ENCODE measurements at regions not wholly inside any gene's neighbourhood (a gene's known extent, or its start where the extent isn't known, plus 50 kb on each side); places are given as distances from the start of the nearest gene placed in this dataset.
"Not testable (repeated sequence)": the region's sequence is repeated elsewhere in the genome, so short reads cannot be mapped to it uniquely, and the experiment has no call there.

DNA sequence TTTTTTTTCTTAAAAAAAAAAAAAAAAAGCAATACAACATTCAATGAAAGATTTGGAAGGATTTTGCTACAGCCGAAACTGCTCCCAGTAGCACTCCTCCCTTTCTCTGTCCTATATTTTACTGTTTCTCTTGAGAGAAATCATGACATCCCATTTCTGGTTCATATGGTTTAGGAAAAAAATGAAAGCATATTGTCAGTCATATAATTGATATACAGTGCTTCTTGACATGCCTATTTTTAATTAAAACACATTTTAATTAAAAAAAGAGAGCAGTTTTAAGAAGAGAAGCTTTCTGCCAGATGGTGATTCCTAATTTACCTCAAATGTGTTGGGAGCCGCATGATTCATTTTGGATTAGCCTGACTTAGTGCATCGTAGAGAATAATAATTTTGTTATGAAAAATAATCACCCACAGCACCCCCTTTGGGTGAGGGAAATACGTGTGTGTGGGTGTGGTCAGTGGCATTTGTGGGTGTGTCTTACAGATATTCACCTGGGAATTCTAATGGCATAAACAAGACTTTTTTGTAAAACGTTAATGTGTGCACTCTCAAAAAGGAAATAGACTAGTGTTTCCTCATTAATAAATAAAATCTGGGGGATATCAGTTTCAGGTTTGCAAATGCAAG is 544.5 kb downstream of the MFSD1 start:
- Mint-ChIP-seq H3K36me3 (ENCODE audit: low read depth) (no peaks in the 10 kb centered on the region), H3K9me3 (no peaks in the 10 kb centered on the region), H3K27ac (no peak overlapping the region), H3K27me3 (ENCODE audit: low read depth) (no peaks in the 10 kb centered on the region), H3K4me3 (no peak overlapping the region), H3K4me1 (ENCODE audit: low read depth) (no peaks in the 10 kb centered on the region)
- CTCF ChIA-PET, result no interaction called here
- no peak for DNase-seq
- intact Hi-C loops (cut with micrococcal nuclease), result no loop called here

- intact Hi-C loops (cut with micrococcal nuclease), result no loop called here
- Mint-ChIP-seq H3K27me3 (ENCODE audit: low read depth) (no peaks in the 10 kb centered on the region), H3K27ac (no peak overlapping the region), H3K9me3 (no peaks in the 10 kb centered on the region), H3K4me3 (no peak overlapping the region), H3K4me1 (ENCODE audit: low read depth) (no peaks in the 10 kb centered on the region), H3K36me3 (ENCODE audit: low read depth) (no peaks in the 10 kb centered on the region)
- no peak for DNase-seq
- CTCF ChIA-PET, result no interaction called here
Observed at GRCh38 chr3:159348431-159348830, 546.6 kb downstream of the MFSD1 start.

DNA sequence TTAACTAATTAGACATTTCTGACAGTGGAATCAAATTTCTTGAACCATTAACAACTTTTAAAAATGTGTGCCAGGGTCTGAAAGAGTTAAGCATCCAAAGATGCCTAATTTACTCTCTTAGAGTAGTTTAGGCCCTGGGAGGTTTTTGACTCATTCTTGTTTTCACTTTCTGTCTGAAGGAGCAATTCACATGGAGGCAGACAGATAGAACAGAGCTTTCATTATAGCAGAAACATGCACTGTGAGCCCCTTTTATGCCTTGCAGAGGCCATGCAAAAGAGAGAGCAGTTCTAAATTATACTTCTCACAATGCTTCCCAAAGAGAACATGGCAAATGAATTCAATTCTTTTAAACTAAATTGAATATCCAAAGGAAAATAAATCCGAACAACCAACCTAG is 554.8 kb downstream of the MFSD1 start:
- intact Hi-C loops (cut with micrococcal nuclease), result no loop called here
- H3K36me3 Mint-ChIP-seq (ENCODE audit: low read depth), result no peaks in the 10 kb centered on the region
- H3K4me3 Mint-ChIP-seq, result no peak overlapping the region
- H3K27me3 Mint-ChIP-seq (ENCODE audit: low read depth), result no peaks in the 10 kb centered on the region
- CTCF ChIA-PET, result no interaction called here
- H3K9me3 Mint-ChIP-seq, result no peaks in the 10 kb centered on the region
- no peaks in the 10 kb centered on the region for H3K4me1 Mint-ChIP-seq (ENCODE audit: low read depth)
- no peak overlapping the region for H3K27ac Mint-ChIP-seq
- no peak for DNase-seq

DNA sequence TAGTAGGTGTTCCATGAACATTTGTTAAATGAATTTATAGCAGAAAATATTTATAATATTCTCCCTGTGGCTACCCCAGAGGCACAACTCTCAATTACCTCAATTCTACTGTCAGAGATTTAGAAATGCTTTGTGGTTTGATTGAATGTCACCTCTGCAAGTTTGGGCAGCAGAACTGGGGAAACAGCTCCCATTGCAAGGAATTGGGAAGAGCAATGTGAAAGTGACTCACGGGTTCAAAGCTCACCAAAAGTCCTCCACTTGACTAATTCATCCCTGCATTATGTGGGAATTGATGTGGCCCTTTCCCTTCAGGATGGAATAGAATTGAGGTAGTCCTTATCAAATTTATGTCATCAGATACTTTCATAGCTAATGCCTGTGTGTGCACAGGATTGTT is 562.7 kb downstream of the MFSD1 start:
- Mint-ChIP-seq H3K9me3 (no peaks in the 10 kb centered on the region), H3K27ac (no peak overlapping the region), H3K36me3 (ENCODE audit: low read depth) (no peaks in the 10 kb centered on the region), H3K27me3 (ENCODE audit: low read depth) (peaks cover 1% of the 10 kb centered on the region), H3K4me1 (ENCODE audit: low read depth) (no peaks in the 10 kb centered on the region), H3K4me3 (no peak overlapping the region)
- no peak for DNase-seq
- intact Hi-C loops (cut with micrococcal nuclease), result no loop called here
- CTCF ChIA-PET, result no interaction called here

DNA sequence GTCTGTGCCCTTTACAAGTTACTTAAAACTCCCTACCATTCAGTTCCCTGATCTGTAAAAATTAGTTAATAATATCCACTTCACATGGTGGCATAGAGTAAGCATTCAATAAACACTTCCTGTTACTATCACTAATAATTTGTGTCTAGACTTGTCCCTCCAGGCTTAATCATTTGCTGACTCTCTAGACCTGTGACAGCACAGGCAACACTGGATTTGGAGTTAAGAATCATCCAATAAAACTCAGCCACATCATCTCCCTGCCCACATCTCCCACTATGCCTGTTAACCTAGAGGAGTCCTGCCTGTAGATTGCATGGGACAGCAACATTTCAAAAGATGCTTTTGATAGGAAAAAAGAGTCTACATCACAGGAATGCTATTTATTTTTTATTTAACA is 564.6 kb downstream of the MFSD1 start:
- H3K4me1 Mint-ChIP-seq (ENCODE audit: low read depth), result no peaks in the 10 kb centered on the region
- no peak overlapping the region for H3K4me3 Mint-ChIP-seq
- intact Hi-C loops (cut with micrococcal nuclease), result no loop called here
- no peak for DNase-seq
- no peaks in the 10 kb centered on the region for H3K9me3 Mint-ChIP-seq
- H3K27ac Mint-ChIP-seq, result no peak overlapping the region
- H3K36me3 Mint-ChIP-seq (ENCODE audit: low read depth), result no peaks in the 10 kb centered on the region
- peaks cover 1% of the 10 kb centered on the region for H3K27me3 Mint-ChIP-seq (ENCODE audit: low read depth)
- CTCF ChIA-PET, result no interaction called here

DNA sequence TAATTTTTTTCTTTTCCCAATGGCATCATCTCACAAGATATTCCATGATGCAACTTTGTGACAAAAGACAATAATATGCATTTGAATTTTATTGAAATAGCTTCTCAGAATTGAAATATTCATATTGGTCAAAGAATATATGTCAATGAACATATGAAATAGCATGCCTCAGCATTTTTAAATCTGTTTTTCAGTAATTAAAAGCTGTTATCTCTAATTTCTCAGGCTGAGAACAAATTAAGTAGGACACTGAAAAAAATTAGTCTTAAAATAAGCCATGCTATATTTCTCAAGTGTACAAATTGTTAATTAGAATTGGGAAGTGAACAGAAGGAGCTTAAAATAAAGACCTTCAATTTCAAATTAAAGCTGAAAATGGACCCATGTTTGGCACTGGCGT is 570.1 kb downstream of the MFSD1 start:
- H3K4me1 Mint-ChIP-seq (ENCODE audit: low read depth), result no peaks in the 10 kb centered on the region
- DNase-seq, result no peak
- no peak overlapping the region for H3K4me3 Mint-ChIP-seq
- no peak overlapping the region for H3K27ac Mint-ChIP-seq
- H3K27me3 Mint-ChIP-seq (ENCODE audit: low read depth), result peaks cover 2% of the 10 kb centered on the region
- H3K36me3 Mint-ChIP-seq (ENCODE audit: low read depth), result no peaks in the 10 kb centered on the region
- CTCF ChIA-PET, result interaction anchor here (0.7 kb wide), 1 partner anchor 27 kb away, joined by 3 read pairs; no protein-coding TSS in a partner anchor
- no peaks in the 10 kb centered on the region for H3K9me3 Mint-ChIP-seq
- intact Hi-C loops (cut with micrococcal nuclease), result no loop called here

DNA sequence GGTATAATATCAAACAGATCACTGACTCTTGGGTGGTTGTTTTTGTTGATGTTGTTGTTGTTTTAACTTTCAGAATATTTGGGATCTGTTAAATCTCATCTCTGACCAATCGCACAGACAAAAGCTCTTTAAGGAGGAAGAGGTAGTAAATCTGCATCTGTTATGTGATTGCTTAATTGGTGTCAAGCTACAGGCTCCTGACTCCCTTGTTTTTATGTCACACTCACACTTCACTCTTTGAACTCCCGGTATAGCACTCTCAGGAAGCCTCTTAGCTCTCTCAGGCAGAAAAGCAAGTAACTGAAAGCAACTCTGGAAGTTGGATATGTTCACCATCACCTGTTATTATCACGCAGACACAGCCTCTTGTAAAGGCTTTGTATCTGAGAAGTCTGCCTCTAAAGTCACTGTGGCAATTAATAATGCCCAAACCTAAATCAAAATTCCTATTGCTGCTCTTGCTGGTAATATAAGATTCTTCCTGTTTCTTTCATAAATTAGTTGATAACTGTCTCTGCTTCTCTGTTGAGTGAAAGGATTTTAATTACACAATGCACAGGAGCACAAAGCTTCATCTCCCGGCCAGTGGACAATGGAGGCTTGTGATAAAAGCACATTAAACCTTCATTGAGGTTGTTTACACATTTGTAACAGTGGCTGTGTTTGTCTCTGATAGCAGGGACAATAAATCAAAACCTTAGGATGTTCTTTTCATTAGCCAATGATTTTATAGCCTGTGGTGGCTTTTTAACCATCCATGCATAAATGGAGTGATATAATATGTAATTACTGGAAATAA is 576.7 kb downstream of the MFSD1 start:
- no peak for DNase-seq
- Mint-ChIP-seq H3K4me1 (ENCODE audit: low read depth) (no peaks in the 10 kb centered on the region), H3K27ac (no peak overlapping the region), H3K9me3 (no peaks in the 10 kb centered on the region), H3K36me3 (ENCODE audit: low read depth) (no peaks in the 10 kb centered on the region), H3K27me3 (ENCODE audit: low read depth) (peaks cover 2% of the 10 kb centered on the region), H3K4me3 (no peak overlapping the region)
- intact Hi-C loops (cut with micrococcal nuclease), result no loop called here
- CTCF ChIA-PET, result no interaction called here

DNA sequence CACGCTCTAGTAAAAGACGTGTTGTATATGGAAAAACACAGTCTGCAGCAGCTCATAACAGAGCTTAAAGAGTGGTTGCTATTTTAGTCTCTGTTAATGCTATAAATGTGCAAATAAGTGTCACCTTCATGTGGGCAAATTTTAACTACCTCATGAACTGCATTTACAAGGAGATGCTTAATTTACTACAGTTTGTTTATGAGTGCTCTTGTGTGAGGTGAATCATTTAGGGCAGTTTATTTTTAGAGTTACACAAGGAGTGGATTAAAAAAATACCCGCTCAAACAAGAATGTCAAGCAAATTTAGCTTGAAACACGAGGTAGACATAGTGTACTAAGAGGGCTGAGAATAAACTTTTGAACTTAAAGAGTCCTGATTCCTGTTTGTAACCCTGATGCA is 579.0 kb downstream of the MFSD1 start:
- Mint-ChIP-seq H3K27ac (no peak overlapping the region), H3K4me3 (no peak overlapping the region), H3K36me3 (ENCODE audit: low read depth) (no peaks in the 10 kb centered on the region), H3K4me1 (ENCODE audit: low read depth) (no peaks in the 10 kb centered on the region), H3K27me3 (ENCODE audit: low read depth) (no peaks in the 10 kb centered on the region), H3K9me3 (peaks cover 2% of the 10 kb centered on the region)
- intact Hi-C loops (cut with micrococcal nuclease), result no loop called here
- DNase-seq, result no peak
- CTCF ChIA-PET, result no interaction called here

GRCh38 chr3:159390656-159391212 is 588.9 kb downstream of the MFSD1 start:
- H3K27ac Mint-ChIP-seq, result no peak overlapping the region
- CTCF ChIA-PET, result no interaction called here
- H3K4me1 Mint-ChIP-seq (ENCODE audit: low read depth), result no peaks in the 10 kb centered on the region
- no peaks in the 10 kb centered on the region for H3K36me3 Mint-ChIP-seq (ENCODE audit: low read depth)
- H3K4me3 Mint-ChIP-seq, result no peak overlapping the region
- H3K27me3 Mint-ChIP-seq (ENCODE audit: low read depth), result no peaks in the 10 kb centered on the region
- intact Hi-C loops (cut with micrococcal nuclease), result no loop called here
- peaks cover 9% of the 10 kb centered on the region for H3K9me3 Mint-ChIP-seq
- DNase-seq, result no peak

GRCh38 chr3:159397683-159398082 is 591.0 kb upstream of the IL12A start:
- H3K27ac Mint-ChIP-seq; CTCF ChIA-PET; H3K9me3 Mint-ChIP-seq; DNase-seq; intact Hi-C loops (cut with micrococcal nuclease); H3K36me3 Mint-ChIP-seq (ENCODE audit: low read depth); H3K4me1 Mint-ChIP-seq (ENCODE audit: low read depth); H3K4me3 Mint-ChIP-seq; H3K27me3 Mint-ChIP-seq (ENCODE audit: low read depth): not testable (repeated sequence)

GRCh38 chr3:159401069-159401468 is 587.6 kb upstream of the IL12A start:
- peaks cover 3% of the 10 kb centered on the region for H3K27me3 Mint-ChIP-seq (ENCODE audit: low read depth)
- H3K4me3 Mint-ChIP-seq, result no peak overlapping the region
- no peak for DNase-seq
- no peaks in the 10 kb centered on the region for H3K4me1 Mint-ChIP-seq (ENCODE audit: low read depth)
- no peak overlapping the region for H3K27ac Mint-ChIP-seq
- intact Hi-C loops (cut with micrococcal nuclease), result no loop called here
- peaks cover 7% of the 10 kb centered on the region for H3K9me3 Mint-ChIP-seq
- H3K36me3 Mint-ChIP-seq (ENCODE audit: low read depth), result no peaks in the 10 kb centered on the region
- CTCF ChIA-PET, result no interaction called here

- DNase-seq; CTCF ChIA-PET; H3K4me1 Mint-ChIP-seq (ENCODE audit: low read depth); H3K4me3 Mint-ChIP-seq; intact Hi-C loops (cut with micrococcal nuclease); H3K36me3 Mint-ChIP-seq (ENCODE audit: low read depth); H3K27ac Mint-ChIP-seq; H3K27me3 Mint-ChIP-seq (ENCODE audit: low read depth): not testable (repeated sequence)
- peaks cover 34% of the 10 kb centered on the region for H3K9me3 Mint-ChIP-seq
Observed at GRCh38 chr3:159409711-159410110, 578.9 kb upstream of the IL12A start.

- Mint-ChIP-seq H3K27ac (no peak overlapping the region), H3K4me3 (no peak overlapping the region), H3K9me3 (peaks cover 22% of the 10 kb centered on the region), H3K36me3 (ENCODE audit: low read depth) (no peaks in the 10 kb centered on the region), H3K4me1 (ENCODE audit: low read depth) (no peaks in the 10 kb centered on the region), H3K27me3 (ENCODE audit: low read depth) (no peaks in the 10 kb centered on the region)
- intact Hi-C loops (cut with micrococcal nuclease), result no loop called here
- CTCF ChIA-PET, result no interaction called here
- no peak for DNase-seq
Observed at GRCh38 chr3:159413319-159413718, 575.3 kb upstream of the IL12A start.
